KMS-11 (cell line): ENCODE measurements at regions not wholly inside any gene's neighbourhood (a gene's known extent, or its start where the extent isn't known, plus 50 kb on each side); places are given as distances from the start of the nearest gene placed in this dataset.

ENCODE experiments used
- H2AFZ ChIP-seq: fragments of 200-600 bp; sonication (generic); 2 replicates; pipeline ENCODE4 v1.6.1; 2016; ENCODE audit warnings: antibody characterized with exemption, mixed run types, low read depth
- H3K27ac ChIP-seq: fragments of 200-600 bp; sonication (generic); 2 replicates; pipeline ENCODE4 v1.6.1; 2016; ENCODE audit warnings: mild to moderate bottlenecking, mixed run types
- H3K27me3 ChIP-seq: fragments of 200-600 bp; sonication (generic); 2 replicates; pipeline ENCODE4 v1.6.1; 2017; ENCODE audit warnings: mild to moderate bottlenecking, low read depth, mixed run types, moderate library complexity; ENCODE audit not compliant: insufficient read depth
- H3K36me3 ChIP-seq: fragments of 200-600 bp; sonication (generic); 2 replicates; pipeline ENCODE4 v1.6.1; 2017; ENCODE audit warnings: mild to moderate bottlenecking, mixed run types; ENCODE audit not compliant: insufficient read depth
- H3K4me1 ChIP-seq: fragments of 200-600 bp; sonication (generic); 2 replicates; pipeline ENCODE4 v1.6.1; 2016; ENCODE audit warnings: mild to moderate bottlenecking, low read depth, mixed run types; ENCODE audit not compliant: poor library complexity, severe bottlenecking
- H3K4me2 ChIP-seq: fragments of 200-600 bp; sonication (generic); 2 replicates; pipeline ENCODE4 v1.7.0; 2016; ENCODE audit warnings: mild to moderate bottlenecking, mixed run types
- H3K4me3 ChIP-seq: fragments of 200-600 bp; sonication (generic); IDR thresholded peaks from 2 replicates; pipeline ENCODE4 v1.6.1; 2017; ENCODE audit warnings: low read depth, low read length, mixed read lengths; ENCODE audit not compliant: insufficient read depth
- H3K79me2 ChIP-seq: fragments of 200-600 bp; sonication (generic); 2 replicates; pipeline ENCODE4 v1.6.1; 2016; ENCODE audit warnings: low read depth, mixed run types; ENCODE audit not compliant: insufficient read depth
- H3K9ac ChIP-seq: fragments of 200-600 bp; sonication (generic); 2 replicates; pipeline ENCODE4 v1.6.1; 2016; ENCODE audit warnings: mild to moderate bottlenecking, mixed run types
- H4K20me1 ChIP-seq: fragments of 200-600 bp; sonication (generic); 2 replicates; pipeline ENCODE4 v1.6.1; 2016; ENCODE audit warnings: mild to moderate bottlenecking, mixed run types; ENCODE audit not compliant: insufficient read depth
- CTCF ChIP-seq: fragments of 200-600 bp; sonication (generic); conservative IDR thresholded peaks from 2 replicates; pipeline ENCODE4 v1.6.1; 2017; ENCODE audit warnings: low read depth, mild to moderate bottlenecking, antibody characterized with exemption, low read length, moderate library complexity, mixed read lengths

- no peak for TF ChIP-seq CTCF
Observed at GRCh38 chr1:38746941-38747600, 112.5 kb downstream of the RRAGC start.

GRCh38 chr1:38746402-38746935 lies 113.1 kb downstream of the RRAGC start:
- Histone ChIP-seq H3K27ac (no peak overlapping the region), H3K4me3 (no peak overlapping the region), H3K79me2 (no peaks in the 10 kb centered on the region), H2AFZ (no peak overlapping the region), H4K20me1 (no peaks in the 10 kb centered on the region), H3K27me3 (no peaks in the 10 kb centered on the region), H3K4me2 (no peak overlapping the region), H3K9ac (no peak overlapping the region), H3K4me1 (no peaks in the 10 kb centered on the region), H3K36me3 (no peaks in the 10 kb centered on the region)
- no peak for TF ChIP-seq CTCF

More at GRCh38 chr1:38746941-38747600, 112.5 kb downstream of the RRAGC start:
- Histone ChIP-seq H4K20me1 (no peaks in the 10 kb centered on the region), H3K4me1 (no peaks in the 10 kb centered on the region), H3K27me3 (no peaks in the 10 kb centered on the region), H2AFZ (no peak overlapping the region), H3K36me3 (no peaks in the 10 kb centered on the region), H3K79me2 (no peaks in the 10 kb centered on the region), H3K4me3 (no peak overlapping the region), H3K9ac (no peak overlapping the region), H3K4me2 (no peak overlapping the region), H3K27ac (no peak overlapping the region)

- H3K79me2 ChIP-seq, result no peaks in the 10 kb centered on the region
- H4K20me1 ChIP-seq, result no peaks in the 10 kb centered on the region
- no peak overlapping the region for H3K9ac ChIP-seq
- H3K4me2 ChIP-seq, result no peak overlapping the region
- H3K27ac ChIP-seq, result no peak overlapping the region
- no peak overlapping the region for H2AFZ ChIP-seq
- no peaks in the 10 kb centered on the region for H3K4me1 ChIP-seq
- no peaks in the 10 kb centered on the region for H3K36me3 ChIP-seq
- no peaks in the 10 kb centered on the region for H3K27me3 ChIP-seq
- H3K4me3 ChIP-seq, result no peak overlapping the region
- no peak for TF ChIP-seq CTCF
Observed at GRCh38 chr1:38745476-38746401, 113.8 kb downstream of the RRAGC start.

- no peak overlapping the region for H3K27ac ChIP-seq
- no peak overlapping the region for H3K9ac ChIP-seq
- H3K4me1 ChIP-seq, result no peaks in the 10 kb centered on the region
- no peak for TF ChIP-seq CTCF
- no peak overlapping the region for H2AFZ ChIP-seq
- no peaks in the 10 kb centered on the region for H4K20me1 ChIP-seq
- no peaks in the 10 kb centered on the region for H3K27me3 ChIP-seq
- no peak overlapping the region for H3K4me3 ChIP-seq
- H3K36me3 ChIP-seq, result no peaks in the 10 kb centered on the region
- H3K79me2 ChIP-seq, result no peaks in the 10 kb centered on the region
- H3K4me2 ChIP-seq, result no peak overlapping the region
Observed at GRCh38 chr1:38744452-38745350, 114.9 kb downstream of the RRAGC start.
